Stimulated activated memory B cell treated with anti-CD40 and anti-IgM and Interleukin-4, amounts not matched to agents 10 μg/mL and 1 μg/mL and 100 μg/mL, for 72 hours (primary cell): ENCODE measurements at regions not wholly inside any gene's neighbourhood (a gene's known extent, or its start where the extent isn't known, plus 50 kb on each side); places are given as distances from the start of the nearest gene placed in this dataset.
"Not testable (repeated sequence)": the region's sequence is repeated elsewhere in the genome, so short reads cannot be mapped to it uniquely, and the experiment has no call there.

ENCODE experiments used
- ATAC-seq: fragments of 150-1000 bp; cut with Tn5 transposase; 2 replicates; pipeline ENCODE4 v1.10.0; 2021
- H3K27ac Mint-ChIP-seq: one replicate; pipeline ENCODE4 v1.8.0; 2022; ENCODE audit warnings: mild to moderate bottlenecking, mixed read lengths
- H3K27me3 Mint-ChIP-seq: one replicate; pipeline ENCODE4 v1.8.0; 2022; ENCODE audit warnings: mixed read lengths
- H3K36me3 Mint-ChIP-seq: one replicate; pipeline ENCODE4 v1.8.0; 2022; ENCODE audit warnings: mixed read lengths
- H3K4me1 Mint-ChIP-seq: one replicate; pipeline ENCODE4 v1.8.0; 2022; ENCODE audit warnings: mixed read lengths
- H3K4me3 Mint-ChIP-seq: one replicate; pipeline ENCODE4 v1.8.0; 2022; ENCODE audit warnings: mild to moderate bottlenecking, moderate library complexity, mixed read lengths
- H3K9me3 Mint-ChIP-seq: one replicate; pipeline ENCODE4 v1.8.0; 2022; ENCODE audit warnings: mixed read lengths

DNA sequence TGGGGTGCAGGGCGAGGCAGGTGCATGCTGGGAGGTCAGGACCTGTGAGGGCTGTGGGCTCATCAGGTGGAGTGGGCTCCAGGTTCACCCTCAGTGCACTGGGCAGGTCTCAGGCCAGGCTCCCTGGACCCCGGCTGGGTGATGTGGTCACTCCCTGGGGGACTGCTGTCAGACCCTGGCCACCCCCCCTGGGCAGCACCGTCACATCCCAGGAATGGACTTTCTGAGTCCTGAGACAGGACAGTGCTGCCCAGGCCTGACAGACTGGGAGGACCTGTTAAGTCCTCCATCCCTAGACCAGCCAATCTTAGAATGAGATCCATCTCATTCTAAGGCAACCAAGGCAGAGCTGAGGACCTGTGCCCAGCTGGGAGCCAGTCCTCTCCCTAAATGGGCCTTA lies 227.2 kb downstream of the CWH43 start:
- not testable (repeated sequence) for ATAC-seq

DNA sequence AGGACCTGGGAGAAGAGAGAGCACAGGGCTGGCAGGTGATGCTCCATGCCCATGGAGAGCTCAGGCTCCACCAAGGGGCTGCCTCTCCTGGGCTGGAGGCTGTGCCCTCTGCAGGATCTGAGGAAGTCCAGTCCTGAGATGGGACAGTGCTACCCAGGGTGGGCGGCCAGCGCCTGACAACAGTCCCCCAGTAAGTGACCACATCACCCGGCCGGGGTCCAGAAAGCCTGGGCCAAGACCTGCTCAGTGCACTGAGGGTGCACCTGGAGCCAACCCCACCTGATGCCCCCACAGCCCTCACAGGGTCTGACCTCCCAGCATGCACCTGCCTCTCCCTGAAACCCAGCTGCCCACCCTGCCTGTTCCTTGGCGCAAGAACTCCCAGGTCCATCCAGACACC lies 227.7 kb downstream of the CWH43 start:
- not testable (repeated sequence) for H3K27me3 Mint-ChIP-seq, H3K4me1 Mint-ChIP-seq, H3K36me3 Mint-ChIP-seq, H3K9me3 Mint-ChIP-seq, H3K27ac Mint-ChIP-seq, ATAC-seq, H3K4me3 Mint-ChIP-seq

More for the DNA sequence above, 227.2 kb downstream of the CWH43 start:
- not testable (repeated sequence) for H3K4me1 Mint-ChIP-seq, H3K27me3 Mint-ChIP-seq, H3K4me3 Mint-ChIP-seq, H3K36me3 Mint-ChIP-seq, H3K27ac Mint-ChIP-seq, H3K9me3 Mint-ChIP-seq

- H3K9me3 Mint-ChIP-seq, H3K4me3 Mint-ChIP-seq, H3K27ac Mint-ChIP-seq, ATAC-seq, H3K4me1 Mint-ChIP-seq, H3K36me3 Mint-ChIP-seq, H3K27me3 Mint-ChIP-seq: not testable (repeated sequence)
Measured at GRCh38 chr4:49214453-49215081, 228.5 kb downstream of the CWH43 start.

- not testable (repeated sequence) for H3K27ac Mint-ChIP-seq, H3K9me3 Mint-ChIP-seq, ATAC-seq, H3K4me3 Mint-ChIP-seq, H3K27me3 Mint-ChIP-seq, H3K36me3 Mint-ChIP-seq, H3K4me1 Mint-ChIP-seq
Measured at GRCh38 chr4:49215082-49215479, 229.0 kb downstream of the CWH43 start.

DNA sequence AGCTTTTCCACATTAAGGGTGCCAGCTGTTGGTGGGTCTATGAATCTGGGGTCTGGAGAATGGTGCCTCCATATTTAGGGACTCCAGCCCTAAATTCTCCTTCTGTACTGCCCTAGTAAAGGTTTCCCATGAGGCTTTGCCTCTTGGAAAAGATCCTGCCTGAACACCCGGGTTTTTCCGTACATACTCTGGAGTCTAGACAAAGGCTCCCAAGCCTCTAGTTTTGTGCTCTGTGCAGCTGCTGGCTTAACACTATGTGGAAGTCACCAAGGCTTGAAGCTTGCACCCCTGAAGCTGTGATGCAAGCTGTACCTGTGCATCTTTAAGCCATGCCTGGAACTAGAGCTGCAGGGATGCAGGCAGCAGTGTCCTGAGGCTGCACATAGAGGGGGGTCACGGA lies 230.5 kb downstream of the CWH43 start:
- H3K27me3 Mint-ChIP-seq, H3K27ac Mint-ChIP-seq, H3K9me3 Mint-ChIP-seq, ATAC-seq, H3K4me3 Mint-ChIP-seq, H3K36me3 Mint-ChIP-seq, H3K4me1 Mint-ChIP-seq: not testable (repeated sequence)

GRCh38 chr4:49217492-49217891 lies 231.4 kb downstream of the CWH43 start:
- no peaks in the 10 kb centered on the region for H3K36me3 Mint-ChIP-seq
- ATAC-seq: no peak
- H3K27me3 Mint-ChIP-seq: no peaks in the 10 kb centered on the region
- peaks cover 11% of the 10 kb centered on the region for H3K9me3 Mint-ChIP-seq
- H3K4me1 Mint-ChIP-seq: no peaks in the 10 kb centered on the region
- H3K27ac Mint-ChIP-seq: no peak overlapping the region
- H3K4me3 Mint-ChIP-seq: no peak overlapping the region

DNA sequence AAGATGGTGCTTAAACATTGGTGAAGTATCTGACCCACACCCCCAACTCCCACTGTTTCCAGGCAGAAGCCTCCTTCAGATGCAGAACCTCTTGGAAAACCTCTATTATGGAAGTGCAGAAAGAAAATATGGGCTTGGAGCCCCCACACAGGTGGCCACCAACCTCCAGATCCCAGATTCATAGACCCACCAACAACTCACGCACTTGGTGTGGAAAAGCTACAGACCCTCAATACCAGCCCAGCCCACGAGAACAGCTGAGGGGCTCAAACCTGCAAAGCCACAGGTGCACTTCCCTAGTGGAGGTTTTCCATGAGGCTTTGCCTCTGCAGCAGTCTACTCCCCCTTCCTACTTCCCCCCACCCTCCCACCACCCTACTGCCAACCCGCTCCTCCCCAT lies 232.0 kb downstream of the CWH43 start:
- H3K27ac Mint-ChIP-seq, H3K36me3 Mint-ChIP-seq, H3K27me3 Mint-ChIP-seq, H3K4me1 Mint-ChIP-seq, ATAC-seq, H3K4me3 Mint-ChIP-seq: not testable (repeated sequence)
- peaks cover 12% of the 10 kb centered on the region for H3K9me3 Mint-ChIP-seq

- H3K27me3 Mint-ChIP-seq, ATAC-seq, H3K4me1 Mint-ChIP-seq, H3K27ac Mint-ChIP-seq, H3K36me3 Mint-ChIP-seq, H3K4me3 Mint-ChIP-seq: not testable (repeated sequence)
- peaks cover 13% of the 10 kb centered on the region for H3K9me3 Mint-ChIP-seq
Measured at GRCh38 chr4:49218931-49219330, 232.9 kb downstream of the CWH43 start.

DNA sequence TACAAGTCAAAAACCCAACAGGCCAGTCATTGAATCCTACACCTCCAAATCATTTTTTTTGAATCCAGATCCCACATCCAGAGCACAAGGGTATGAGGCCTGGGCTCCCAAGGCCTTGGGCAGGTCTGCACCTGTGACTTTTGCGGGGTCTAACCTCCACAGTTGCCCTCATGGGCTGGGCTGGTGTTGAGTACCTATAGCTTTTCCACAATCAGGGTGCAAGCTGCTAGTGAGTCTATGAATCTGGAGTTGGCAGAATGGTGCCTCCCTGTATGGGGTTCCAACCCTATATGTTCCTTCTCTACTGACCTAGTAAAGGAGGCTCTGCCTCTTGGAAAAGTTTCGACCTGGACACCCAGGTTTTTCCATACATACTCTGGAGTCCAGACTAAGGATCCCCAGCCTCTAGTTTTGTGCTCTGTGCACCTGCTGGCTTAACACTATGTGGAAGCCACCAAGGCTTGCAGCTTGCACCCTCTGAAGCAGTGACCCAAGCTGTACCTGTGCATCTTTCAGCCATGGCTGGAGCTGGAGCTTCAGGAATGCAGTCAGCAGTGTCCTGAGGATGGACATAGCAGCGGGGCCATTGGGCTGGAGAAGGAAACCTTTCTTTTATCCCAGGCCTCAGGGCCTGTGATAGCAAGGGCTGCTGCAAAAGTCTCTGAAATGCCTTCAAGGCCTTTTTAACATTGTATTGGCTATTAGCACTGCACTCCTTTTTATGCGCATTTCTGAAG lies 233.6 kb downstream of the CWH43 start:
- H3K36me3 Mint-ChIP-seq, H3K4me3 Mint-ChIP-seq, H3K27ac Mint-ChIP-seq, H3K4me1 Mint-ChIP-seq, H3K27me3 Mint-ChIP-seq, ATAC-seq: not testable (repeated sequence)
- H3K9me3 Mint-ChIP-seq: peaks cover 11% of the 10 kb centered on the region

- Mint-ChIP-seq H3K9me3 (peaks cover 14% of the 10 kb centered on the region), H3K27ac (no peak overlapping the region)
- no peak for ATAC-seq
Measured at GRCh38 chr4:49221209-49221608, 235.1 kb downstream of the CWH43 start.

DNA sequence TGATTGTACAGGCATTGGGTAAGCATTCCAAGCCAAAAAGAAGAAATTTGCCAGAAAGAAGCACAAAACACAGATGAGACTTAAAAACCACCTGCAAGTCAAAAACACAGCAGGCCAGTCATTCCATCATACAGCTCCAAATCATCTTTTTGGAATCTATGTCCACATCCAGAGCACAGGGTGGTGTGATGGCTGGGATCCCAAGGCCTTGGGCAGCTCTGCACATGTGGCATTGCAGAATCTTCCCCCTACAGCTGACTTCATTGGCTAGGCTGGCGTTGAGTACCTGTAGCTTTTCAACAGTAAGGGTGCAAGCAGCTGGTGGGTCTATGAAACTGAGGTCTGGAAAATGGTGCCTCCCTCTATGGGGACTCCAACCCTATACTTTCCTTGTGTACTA lies 236.7 kb downstream of the CWH43 start:
- not testable (repeated sequence) for H3K27me3 Mint-ChIP-seq, H3K36me3 Mint-ChIP-seq, H3K27ac Mint-ChIP-seq, H3K4me3 Mint-ChIP-seq, ATAC-seq, H3K4me1 Mint-ChIP-seq
- peaks cover 14% of the 10 kb centered on the region for H3K9me3 Mint-ChIP-seq

More at GRCh38 chr4:49221209-49221608, 235.1 kb downstream of the CWH43 start:
- Mint-ChIP-seq H3K27me3 (no peaks in the 10 kb centered on the region), H3K4me1 (no peaks in the 10 kb centered on the region), H3K36me3 (no peaks in the 10 kb centered on the region), H3K4me3 (no peak overlapping the region)

- not testable (repeated sequence) for H3K27me3 Mint-ChIP-seq, H3K4me3 Mint-ChIP-seq, ATAC-seq, H3K27ac Mint-ChIP-seq, H3K36me3 Mint-ChIP-seq, H3K4me1 Mint-ChIP-seq
- H3K9me3 Mint-ChIP-seq: peaks cover 13% of the 10 kb centered on the region
Measured at GRCh38 chr4:49226216-49226866, 240.3 kb downstream of the CWH43 start.

DNA sequence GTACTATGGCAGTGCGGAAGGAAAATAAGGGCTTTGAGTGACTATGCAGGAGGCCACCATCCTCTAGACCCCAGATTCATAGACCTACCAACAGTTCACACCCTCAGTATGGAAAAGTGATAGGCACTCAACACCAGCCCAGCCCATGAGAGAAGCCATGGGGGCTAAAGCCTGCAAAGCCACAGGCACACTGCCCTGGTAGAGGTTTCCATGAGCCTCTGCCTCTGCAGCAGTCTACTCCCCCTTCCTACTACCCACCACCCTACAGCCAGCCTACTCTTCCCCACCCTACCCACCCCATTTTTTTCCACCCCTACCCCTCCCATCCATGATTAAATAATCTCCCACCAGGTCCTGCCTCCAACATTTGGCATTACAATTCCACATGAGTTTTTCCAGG lies 241.9 kb downstream of the CWH43 start:
- not testable (repeated sequence) for H3K36me3 Mint-ChIP-seq, H3K9me3 Mint-ChIP-seq

DNA sequence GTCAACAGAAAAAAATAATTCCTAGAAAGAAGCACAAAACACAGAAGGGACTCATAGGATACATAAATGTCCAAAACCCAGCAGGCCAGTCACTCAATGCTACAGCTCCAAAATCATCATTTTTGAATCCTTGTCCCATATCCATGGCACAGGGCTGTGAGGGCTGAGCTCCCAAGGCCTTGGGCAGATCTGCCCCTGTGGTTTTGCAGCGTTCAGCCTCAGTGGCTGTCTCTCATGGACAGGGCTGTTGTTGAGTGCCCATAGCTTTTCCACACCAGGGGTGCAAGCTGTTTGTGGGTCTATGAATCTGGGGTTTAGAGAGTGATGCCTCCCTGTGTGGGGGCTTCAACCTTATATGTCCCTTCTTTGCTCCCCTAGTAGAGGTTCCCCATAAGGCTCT lies 243.2 kb downstream of the CWH43 start:
- H3K4me3 Mint-ChIP-seq, H3K27me3 Mint-ChIP-seq: not testable (repeated sequence)

More for the DNA sequence above, 241.9 kb downstream of the CWH43 start:
- not testable (repeated sequence) for H3K27me3 Mint-ChIP-seq, H3K27ac Mint-ChIP-seq, H3K4me3 Mint-ChIP-seq, H3K4me1 Mint-ChIP-seq, ATAC-seq

GRCh38 chr4:49229713-49230112 lies 243.6 kb downstream of the CWH43 start:
- H3K4me3 Mint-ChIP-seq, ATAC-seq, H3K27me3 Mint-ChIP-seq, H3K4me1 Mint-ChIP-seq, H3K9me3 Mint-ChIP-seq, H3K27ac Mint-ChIP-seq, H3K36me3 Mint-ChIP-seq: not testable (repeated sequence)

More for the DNA sequence above, 243.2 kb downstream of the CWH43 start:
- not testable (repeated sequence) for H3K36me3 Mint-ChIP-seq, H3K9me3 Mint-ChIP-seq, H3K27ac Mint-ChIP-seq, ATAC-seq, H3K4me1 Mint-ChIP-seq

DNA sequence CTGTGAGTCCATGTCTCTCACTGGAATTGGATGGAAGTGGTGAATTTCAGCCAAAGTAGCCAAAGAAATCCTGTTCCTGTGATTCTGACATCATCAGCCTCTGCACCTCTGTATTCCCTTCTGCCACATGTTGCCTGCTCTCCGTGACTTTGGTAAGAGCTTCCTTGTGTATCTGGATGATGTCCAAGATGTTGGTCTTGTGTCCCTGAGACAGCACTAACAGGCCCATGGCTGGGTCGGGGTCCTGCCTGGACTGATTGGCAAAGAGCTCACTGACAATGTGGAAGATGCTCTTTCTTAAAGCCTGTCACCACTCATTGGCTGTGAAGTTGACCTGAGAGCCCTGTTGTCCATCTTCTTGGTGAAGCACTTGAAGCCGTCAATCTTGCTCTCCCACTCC lies 247.3 kb downstream of the CWH43 start:
- not testable (repeated sequence) for H3K4me3 Mint-ChIP-seq

More for the DNA sequence above, 247.3 kb downstream of the CWH43 start:
- not testable (repeated sequence) for H3K36me3 Mint-ChIP-seq, ATAC-seq, H3K4me1 Mint-ChIP-seq, H3K27me3 Mint-ChIP-seq, H3K9me3 Mint-ChIP-seq, H3K27ac Mint-ChIP-seq
